Right lobe of liver (tissue), 6 donors: ENCODE measurements at regions not wholly inside any gene's neighbourhood (a gene's known extent, or its start where the extent isn't known, plus 50 kb on each side); places are given as distances from the start of the nearest gene placed in this dataset.

Source experiments
- ATAC-seq, 4 donors: fragments of 200-7000 bp; cut with Tn5 transposase; one replicate each; pipeline ENCODE4 v1.9.1; 2020; ENCODE audit warnings: mild to moderate bottlenecking in 4 of 4, moderate library complexity in 4 of 4
- DNase-seq, 3 donors: peaks; one replicate each; pipeline ENCODE4 v3.0.0-alpha.2; 2020
- H3K27ac ChIP-seq, 3 donors: fragments of 200-600 bp; one replicate each; pipeline ENCODE4 v1.8.0; 2022
- H3K27me3 ChIP-seq, 2 donors: fragments of 200-600 bp; one replicate each; pipeline ENCODE4 v1.8.0; 2022
- H3K36me3 ChIP-seq, 4 donors: fragments of 200-600 bp; sonication (generic) in 1 of 4; one replicate each; pipeline versions ENCODE4 v1.5.1 to v1.8.0; 2017 to 2022; ENCODE audit warnings: control low read depth in 1 of 4
- H3K4me1 ChIP-seq, 4 donors: fragments of 200-600 bp; sonication (generic) in 1 of 4; one replicate each; pipeline versions ENCODE4 v1.5.1 to v1.8.0; 2017 to 2022; ENCODE audit warnings: control low read depth in 1 of 4
- H3K4me3 ChIP-seq, 3 donors: fragments of 200-600 bp; one replicate each; pipeline ENCODE4 v1.8.0; 2022
- H3K9me3 ChIP-seq, 4 donors: fragments of 200-600 bp; sonication (generic) in 1 of 4; one replicate each; pipeline versions ENCODE4 v1.5.1 to v1.8.0; 2017 to 2022; ENCODE audit warnings: control low read depth in 1 of 4
- CTCF ChIP-seq, 4 donors: fragments of 200-600 bp in 3 of 4; fragments of 450-650 bp in 1 of 4; IDR thresholded peaks; one replicate each; pipeline versions ENCODE4 v1.5.1 to v1.8.0; 2016 to 2022; ENCODE audit warnings: antibody characterized with exemption in 4 of 4, mild to moderate bottlenecking in 2 of 4
- POLR2A ChIP-seq: fragments of 450-650 bp; IDR thresholded peaks from one replicate; pipeline ENCODE4 v1.6.1; 2017; ENCODE audit warnings: antibody characterized with exemption, mild to moderate bottlenecking
- WGBS: methylation state at CpG from one replicate; pipeline ENCODE4 v1.1.6; 2018; ENCODE audit warnings: low coverage, low lambda C conversion rate; ENCODE audit not compliant: insufficient coverage; ENCODE audit errors: missing lambda C conversion rate; 5-methylcytosine and 5-hydroxymethylcytosine counted together
- intact Hi-C, 2 donors: fragments of 100-400 bp; cut with DNase I; formaldehyde crosslinking; loops; one replicate each; pipeline versions ENCODE4 v1.11.2 to v1.14.1; 2022
- donor health status: DM: no; HTN: yes; CAD: no.
- donor health status: DM: no; HTN: no; CAD: no.
- donor health status: DM: no; HTN: no; CAD: no.
- donor health status: DM: no; HTN: yes; CAD: no.
- donor health status: DM: no; HTN: yes; CAD: no.

GRCh38 chr4:153933915-153934687 is 145.2 kb upstream of the SFRP2 start:
- no peak for TF ChIP-seq POLR2A
- no peak for TF ChIP-seq CTCF (IDR thresholded peaks at IDR 0.05)
- WGBS = 50% methylated on average over 7 of the region's 8 CpGs

DNA sequence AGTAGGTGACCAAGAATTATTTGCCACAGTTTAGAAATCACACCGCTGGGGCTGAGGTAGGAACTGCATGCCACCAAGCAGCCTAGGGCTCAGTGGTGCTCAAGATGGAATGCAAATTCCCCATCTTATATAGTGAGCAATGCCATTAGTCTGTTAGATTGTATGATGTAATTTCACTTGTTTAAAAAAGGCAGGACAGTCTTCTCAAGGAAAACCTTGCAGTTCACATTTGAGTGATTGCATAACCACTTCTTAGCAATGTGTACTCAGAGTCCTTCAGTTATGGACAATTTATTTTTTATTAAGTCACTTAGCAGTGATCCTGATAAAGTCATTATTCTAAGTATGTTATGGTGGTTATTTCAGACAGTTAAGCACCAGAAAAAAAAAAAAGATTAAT is 142.9 kb upstream of the SFRP2 start:
- Histone ChIP-seq H3K4me3 (no peak overlapping the region), H3K9me3 (no peaks in the 10 kb centered on the region), H3K4me1 (no peaks in the 10 kb centered on the region), H3K36me3 (no peaks in the 10 kb centered on the region), H3K27ac (no peak overlapping the region), H3K27me3 (no peaks in the 10 kb centered on the region)
- intact Hi-C loops = no loop called here
- TF ChIP-seq POLR2A (no peak), CTCF (IDR thresholded peaks at IDR 0.05) (no peak)
- 75% methylated on average over 1 of the region's 1 CpG for WGBS
- DNase-seq (no peak), ATAC-seq (no peak)

More at GRCh38 chr4:153933915-153934687, 145.2 kb upstream of the SFRP2 start:
- H3K4me1 ChIP-seq = no peaks in the 10 kb centered on the region
- ATAC-seq = peak in 3 of 4 donors; percentile 39 to 67 (median 51)
- no peaks in the 10 kb centered on the region for H3K27me3 ChIP-seq
- H3K27ac ChIP-seq = no peak overlapping the region
- H3K4me3 ChIP-seq = no peak overlapping the region
- intact Hi-C loops = no loop called here
- DNase-seq = no peak
- no peaks in the 10 kb centered on the region for H3K9me3 ChIP-seq
- no peaks in the 10 kb centered on the region for H3K36me3 ChIP-seq

- no peak for TF ChIP-seq CTCF (IDR thresholded peaks at IDR 0.05)
- TF ChIP-seq POLR2A = no peak
- DNase-seq (no peak), ATAC-seq (no peak)
- H3K27me3 ChIP-seq = no peaks in the 10 kb centered on the region
- WGBS = 72% methylated on average over 5 of the region's 5 CpGs
- no peaks in the 10 kb centered on the region for H3K36me3 ChIP-seq
- no peaks in the 10 kb centered on the region for H3K4me1 ChIP-seq
- H3K4me3 ChIP-seq = no peak overlapping the region
- intact Hi-C loops = no loop called here
- H3K27ac ChIP-seq = no peak overlapping the region
- no peaks in the 10 kb centered on the region for H3K9me3 ChIP-seq
Observed at GRCh38 chr4:153929675-153930074, 140.8 kb upstream of the SFRP2 start.

GRCh38 chr4:153927451-153927850 is 138.6 kb upstream of the SFRP2 start:
- no peak overlapping the region for H3K4me3 ChIP-seq
- DNase-seq (no peak), ATAC-seq (no peak)
- no peaks in the 10 kb centered on the region for H3K4me1 ChIP-seq
- intact Hi-C loops = no loop called here
- H3K27ac ChIP-seq = no peak overlapping the region
- no peaks in the 10 kb centered on the region for H3K9me3 ChIP-seq
- TF ChIP-seq CTCF (IDR thresholded peaks at IDR 0.05) (no peak), POLR2A (no peak)
- no peaks in the 10 kb centered on the region for H3K36me3 ChIP-seq
- no peaks in the 10 kb centered on the region for H3K27me3 ChIP-seq
- 56% methylated on average over 5 of the region's 5 CpGs for WGBS
